Activated CD4-positive, alpha-beta T cell treated with anti-CD3 and anti-CD28 coated beads, Interleukin-2, amount 50 U/mL, for 1 hour (primary cell): ENCODE measurements at regions not wholly inside any gene's neighbourhood (a gene's known extent, or its start where the extent isn't known, plus 50 kb on each side); places are given as distances from the start of the nearest gene placed in this dataset.

Experiments used
- DNase-seq: peaks from one replicate; pipeline ENCODE4 v3.0.0-alpha.2; 2020

DNA sequence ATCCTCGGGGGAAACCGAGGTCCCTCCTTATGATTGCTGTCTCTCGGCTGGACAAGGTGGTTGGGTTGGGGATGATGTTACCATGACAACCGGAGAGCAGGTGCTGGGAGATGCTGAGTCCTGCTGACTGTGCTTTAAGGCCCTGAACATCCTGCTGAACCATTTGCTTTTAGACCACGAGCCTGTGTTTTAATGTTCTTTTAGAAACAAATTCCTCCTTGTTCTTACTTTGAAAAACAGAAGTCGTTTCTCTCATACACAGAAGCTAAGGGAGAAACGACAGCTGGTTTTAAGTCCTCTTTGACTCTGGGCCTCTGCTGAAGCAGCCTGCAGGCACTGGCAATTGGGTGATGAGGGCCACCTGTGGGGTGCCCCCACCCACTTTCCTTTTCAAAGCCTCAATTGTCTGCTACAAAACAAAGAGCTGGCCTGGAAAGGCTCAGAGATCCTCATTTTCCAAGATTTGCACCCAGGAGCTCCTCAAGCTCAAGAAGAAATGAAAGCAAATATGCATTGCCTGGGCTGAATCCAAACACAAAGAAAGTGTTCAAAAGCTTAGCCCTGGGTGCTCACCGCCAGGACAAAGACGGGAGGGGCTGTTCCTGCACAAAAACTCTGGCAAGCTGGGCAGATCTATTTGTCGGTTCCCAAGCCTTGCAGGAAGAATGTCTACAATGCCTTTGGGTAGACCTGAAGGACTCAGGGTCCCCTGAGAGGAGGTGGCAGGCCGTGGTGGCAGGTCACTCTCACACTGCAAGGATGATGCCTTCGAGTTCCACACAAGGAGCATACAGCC lies 90.0 kb upstream of the CLMN start:
- DNase-seq, result no peak

DNA sequence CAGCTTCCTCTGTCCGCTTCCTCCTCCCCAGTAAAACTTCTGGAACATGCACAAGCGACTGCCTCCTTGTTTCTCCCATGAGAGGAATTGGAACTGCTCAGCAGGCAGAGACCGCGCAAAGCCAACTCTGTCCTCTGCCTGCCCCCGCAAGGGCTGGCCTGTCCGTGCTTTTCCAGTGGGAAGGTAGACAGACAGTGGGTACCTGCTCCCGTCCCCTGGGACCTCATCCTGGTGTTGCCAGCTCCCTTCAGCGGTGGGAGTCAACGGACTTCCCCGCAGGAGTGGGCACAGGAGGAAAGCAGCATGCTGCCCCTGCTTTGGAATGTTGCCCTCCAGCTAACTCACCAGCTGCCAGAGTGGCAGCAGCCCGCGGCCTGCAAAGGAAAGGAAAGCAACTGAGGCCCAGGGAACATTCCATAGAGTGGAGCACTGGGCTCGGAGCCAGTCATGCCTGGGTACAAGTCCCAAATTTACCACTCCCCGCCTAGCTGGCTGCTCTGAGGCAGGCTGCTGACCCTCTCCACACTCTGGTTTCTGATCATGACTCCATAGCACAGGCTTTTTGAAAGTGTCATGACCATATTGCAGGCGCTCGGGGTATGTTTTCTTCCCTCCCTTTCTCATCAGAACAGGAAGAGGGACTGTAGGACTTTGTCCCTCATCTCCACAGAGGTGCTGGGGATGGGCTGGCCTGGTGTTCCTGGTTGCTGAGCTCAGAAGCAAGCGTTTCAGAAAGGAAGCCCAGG lies 89.2 kb upstream of the CLMN start:
- DNase-seq, result no peak

- DNase-seq, result no peak
These were observed 87.6 kb upstream of the CLMN start for GRCh38 chr14:95407354-95407753.

GRCh38 chr14:95406756-95407277 lies 87.1 kb upstream of the CLMN start:
- DNase-seq, result no peak

DNA sequence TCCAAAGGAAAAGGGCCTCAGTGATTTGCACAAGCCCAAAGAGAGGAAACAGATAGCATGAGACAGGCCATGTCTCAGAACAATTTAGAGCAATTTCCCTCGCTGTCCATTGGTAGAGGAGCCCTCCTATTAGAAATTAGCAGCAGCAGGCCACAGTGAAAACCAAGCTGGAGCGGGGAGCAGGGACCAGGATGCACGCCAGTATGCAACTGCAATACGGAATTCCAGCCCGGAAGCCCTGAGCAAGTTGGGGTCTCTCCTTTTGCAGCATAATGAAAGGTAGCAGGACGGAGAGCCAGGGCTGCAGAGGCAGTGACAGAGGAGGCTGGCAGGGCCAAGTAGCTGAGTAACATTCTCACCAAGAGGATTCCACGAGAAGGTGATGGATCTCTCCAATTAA lies 84.9 kb upstream of the CLMN start:
- no peak for DNase-seq

GRCh38 chr14:95402578-95402977 lies 82.9 kb upstream of the CLMN start:
- no peak for DNase-seq

- DNase-seq, result no peak
These were observed 82.5 kb upstream of the CLMN start for GRCh38 chr14:95402176-95402575.

DNA sequence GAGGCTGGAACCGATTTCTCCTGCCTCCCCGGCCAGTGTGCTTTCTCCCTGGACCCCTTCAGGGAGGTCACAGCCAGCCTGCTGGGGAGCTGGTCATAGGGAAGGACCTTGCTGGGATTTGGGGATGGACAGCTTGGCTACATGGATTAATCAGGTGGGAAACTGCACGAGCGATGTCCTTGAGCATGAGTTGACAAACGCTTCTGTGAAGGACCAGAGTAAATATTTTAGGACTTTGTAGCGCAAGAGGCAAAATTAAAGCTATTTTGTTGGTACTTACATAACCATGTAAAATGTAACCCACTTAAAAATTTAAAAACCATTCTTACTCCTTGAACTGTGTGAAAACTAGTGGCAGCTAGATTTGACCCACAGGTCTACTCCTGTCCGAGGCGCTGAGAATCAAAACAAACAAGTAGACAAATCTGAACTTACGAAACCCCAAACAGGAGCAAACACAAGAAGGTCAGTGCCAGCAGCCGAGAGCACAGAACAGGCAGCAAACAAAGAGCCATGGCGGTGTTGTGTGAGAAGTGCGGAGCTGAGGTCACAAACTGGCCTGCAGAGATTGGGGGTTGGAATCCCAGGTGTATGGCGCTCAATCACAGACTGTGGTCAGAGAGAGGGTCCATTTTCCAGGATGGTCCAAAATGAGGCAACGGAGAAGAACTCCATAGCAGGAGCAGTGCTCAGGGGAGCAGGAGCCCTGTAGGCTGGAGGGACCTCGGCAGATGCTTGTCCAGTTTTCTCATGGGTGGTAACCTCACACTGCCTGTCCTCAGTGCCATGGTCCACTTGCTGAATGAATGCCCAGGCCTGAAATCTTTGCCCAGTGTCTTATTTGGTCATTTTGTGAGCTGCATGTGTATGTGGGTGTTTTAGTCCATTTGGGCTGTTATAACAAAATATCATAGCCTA lies 79.2 kb upstream of the CLMN start:
- no peak for DNase-seq

DNA sequence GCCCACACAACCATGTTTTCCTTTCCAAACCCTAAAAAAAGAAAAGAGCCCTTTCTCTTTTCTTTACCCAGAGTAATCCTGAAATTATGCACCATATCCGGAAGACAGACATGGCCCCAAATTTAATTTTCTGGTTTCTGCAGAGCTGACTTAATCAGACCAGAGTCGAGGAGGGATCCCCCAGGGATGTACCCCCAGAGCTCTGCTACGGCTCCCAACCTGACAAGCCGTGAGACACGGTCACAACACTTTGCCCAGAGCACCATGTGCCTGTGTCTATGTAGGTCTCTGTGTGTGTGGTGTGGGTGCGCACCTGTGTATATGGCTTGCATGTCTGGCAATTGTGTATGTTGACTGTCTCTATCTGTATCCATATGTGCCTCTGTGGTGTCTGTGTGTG lies 77.6 kb upstream of the CLMN start:
- DNase-seq, result no peak

DNA sequence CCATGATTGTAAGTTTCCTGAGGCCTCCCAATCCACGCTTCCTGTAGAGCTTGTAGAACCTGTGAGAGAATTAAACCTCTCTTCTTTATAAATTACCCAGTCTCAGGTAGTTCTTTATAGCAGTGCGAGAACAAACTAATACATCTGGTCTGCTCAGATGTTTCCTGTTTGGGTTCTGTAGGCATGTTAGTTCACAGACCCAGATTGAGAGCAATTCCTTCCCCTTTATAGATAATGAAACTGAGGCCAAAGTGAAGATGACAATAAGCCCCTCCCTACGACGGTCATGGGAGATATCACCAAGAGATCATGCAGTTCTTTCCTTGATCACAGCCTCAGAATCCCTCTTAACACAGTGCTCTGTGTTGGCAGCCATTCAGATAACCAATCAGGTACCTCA lies 76.5 kb upstream of the CLMN start:
- no peak for DNase-seq

GRCh38 chr14:95395098-95395737 lies 75.5 kb upstream of the CLMN start:
- no peak for DNase-seq

DNA sequence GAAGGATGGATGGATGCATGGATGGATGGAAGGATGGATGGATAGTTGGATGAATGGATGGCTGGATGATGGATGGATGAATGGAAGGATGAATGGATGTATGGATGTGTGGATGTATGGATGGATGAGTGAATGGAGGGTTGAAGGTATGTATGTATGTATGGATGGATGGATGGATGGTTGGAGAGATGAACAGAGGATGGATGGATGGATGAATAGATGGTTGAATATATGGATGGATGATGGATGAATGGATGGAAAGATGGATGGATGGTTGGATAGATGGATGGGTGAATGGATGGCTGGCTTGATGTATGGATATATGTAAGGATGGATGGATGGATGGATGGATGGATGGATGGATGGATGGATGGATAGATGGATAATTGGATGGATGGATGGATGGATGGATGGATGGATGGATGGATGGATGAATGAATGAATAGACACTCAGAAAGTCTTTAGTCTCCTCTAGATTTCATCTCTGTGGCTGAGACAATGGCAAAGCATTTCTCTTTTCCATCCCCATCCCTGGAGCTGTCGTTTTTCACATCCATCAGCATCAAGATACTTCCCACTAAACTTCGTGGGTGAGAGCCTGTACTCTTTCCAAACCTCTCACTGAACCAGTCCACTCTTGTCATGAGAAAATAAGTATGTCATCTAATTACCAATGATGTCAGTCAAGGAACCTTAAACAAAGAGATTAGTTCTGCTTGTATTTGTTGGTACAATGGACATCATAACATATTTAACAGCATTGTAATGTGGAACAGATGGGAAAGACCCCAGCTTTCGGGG lies 74.8 kb upstream of the CLMN start:
- DNase-seq, result no peak

- DNase-seq, result no peak
These were observed 73.1 kb upstream of the CLMN start for GRCh38 chr14:95392841-95393240.

- DNase-seq, result no peak
These were observed 71.6 kb upstream of the CLMN start for GRCh38 chr14:95391331-95391730.

- no peak for DNase-seq
These were observed 69.8 kb upstream of the CLMN start for GRCh38 chr14:95389471-95390011.

GRCh38 chr14:95388699-95389098 lies 69.0 kb upstream of the CLMN start:
- no peak for DNase-seq

GRCh38 chr14:95387826-95388445 lies 68.2 kb upstream of the CLMN start:
- no peak for DNase-seq

- DNase-seq, result no peak
These were observed 66.9 kb upstream of the CLMN start for GRCh38 chr14:95386536-95387095.

- DNase-seq, result no peak
These were observed 66.0 kb upstream of the CLMN start for GRCh38 chr14:95385701-95386100.

DNA sequence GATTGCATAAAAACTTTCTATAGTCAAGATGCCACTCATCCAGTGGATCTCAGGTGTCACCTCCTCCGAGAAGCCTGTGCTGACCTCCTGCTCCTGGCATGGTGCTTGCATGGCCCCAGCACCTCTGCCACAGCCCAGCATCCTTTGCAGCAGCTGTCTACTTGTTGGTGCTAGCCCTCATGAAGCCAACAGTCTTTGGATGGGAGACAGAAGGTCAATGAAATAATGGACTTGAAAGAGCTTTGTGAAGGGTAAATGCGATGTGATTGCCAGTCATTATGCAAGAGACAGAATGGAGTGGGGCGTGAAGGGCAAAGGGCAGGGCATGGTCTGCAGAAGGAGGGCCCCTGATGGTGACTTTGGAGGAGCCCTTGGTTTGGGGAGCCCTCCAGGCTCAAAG lies 63.0 kb upstream of the CLMN start:
- no peak for DNase-seq

GRCh38 chr14:95381726-95382125 lies 62.0 kb upstream of the CLMN start:
- no peak for DNase-seq
